ENCODE measurements at regions not wholly inside any gene's neighbourhood (a gene's known extent, or its start where the extent isn't known, plus 50 kb on each side); places are given as distances from the start of the nearest gene placed in this dataset.
A peak's percentile ranks its signal among the peaks of the same experiment; 100 is the strongest.

- Histone ChIP-seq H3K9me3 (no peaks in the 10 kb centered on the region), H3K4me1 (peaks cover 4 to 9% of the 10 kb centered on the region in 2 donors), H3K36me3 (no peaks in the 10 kb centered on the region), H3K27me3 (no peaks in the 10 kb centered on the region), H3K4me3 (replicated peaks in 1 of 3) (peak overlapping the region; percentile 52 to 89 (median 85)), H3K27ac (peak overlapping the region; percentile 48 to 87 (median 86))
- 0% methylated on average over 8 to 20 of the region's 97 CpGs for WGBS, 2 donors
- peak; percentile 67 to 74 for DNase-seq
- TF ChIP-seq POLR2A (IDR thresholded peaks at IDR 0.05) = peak in 1 of 2 donors; percentile 30
- TF ChIP-seq, protein P1, sequence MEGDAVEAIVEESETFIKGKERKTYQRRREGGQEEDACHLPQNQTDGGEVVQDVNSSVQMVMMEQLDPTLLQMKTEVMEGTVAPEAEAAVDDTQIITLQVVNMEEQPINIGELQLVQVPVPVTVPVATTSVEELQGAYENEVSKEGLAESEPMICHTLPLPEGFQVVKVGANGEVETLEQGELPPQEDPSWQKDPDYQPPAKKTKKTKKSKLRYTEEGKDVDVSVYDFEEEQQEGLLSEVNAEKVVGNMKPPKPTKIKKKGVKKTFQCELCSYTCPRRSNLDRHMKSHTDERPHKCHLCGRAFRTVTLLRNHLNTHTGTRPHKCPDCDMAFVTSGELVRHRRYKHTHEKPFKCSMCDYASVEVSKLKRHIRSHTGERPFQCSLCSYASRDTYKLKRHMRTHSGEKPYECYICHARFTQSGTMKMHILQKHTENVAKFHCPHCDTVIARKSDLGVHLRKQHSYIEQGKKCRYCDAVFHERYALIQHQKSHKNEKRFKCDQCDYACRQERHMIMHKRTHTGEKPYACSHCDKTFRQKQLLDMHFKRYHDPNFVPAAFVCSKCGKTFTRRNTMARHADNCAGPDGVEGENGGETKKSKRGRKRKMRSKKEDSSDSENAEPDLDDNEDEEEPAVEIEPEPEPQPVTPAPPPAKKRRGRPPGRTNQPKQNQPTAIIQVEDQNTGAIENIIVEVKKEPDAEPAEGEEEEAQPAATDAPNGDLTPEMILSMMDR (IDR thresholded peaks at IDR 0.05) = no peak
- intact Hi-C loops (cut with DNase I) = loop anchor here (10.0 kb wide), 1 partner anchor 78 kb away; no protein-coding TSS in a partner anchor
Measured at GRCh38 chr2:174682578-174683391, 81.5 kb downstream of the CHRNA1 start.

DNA sequence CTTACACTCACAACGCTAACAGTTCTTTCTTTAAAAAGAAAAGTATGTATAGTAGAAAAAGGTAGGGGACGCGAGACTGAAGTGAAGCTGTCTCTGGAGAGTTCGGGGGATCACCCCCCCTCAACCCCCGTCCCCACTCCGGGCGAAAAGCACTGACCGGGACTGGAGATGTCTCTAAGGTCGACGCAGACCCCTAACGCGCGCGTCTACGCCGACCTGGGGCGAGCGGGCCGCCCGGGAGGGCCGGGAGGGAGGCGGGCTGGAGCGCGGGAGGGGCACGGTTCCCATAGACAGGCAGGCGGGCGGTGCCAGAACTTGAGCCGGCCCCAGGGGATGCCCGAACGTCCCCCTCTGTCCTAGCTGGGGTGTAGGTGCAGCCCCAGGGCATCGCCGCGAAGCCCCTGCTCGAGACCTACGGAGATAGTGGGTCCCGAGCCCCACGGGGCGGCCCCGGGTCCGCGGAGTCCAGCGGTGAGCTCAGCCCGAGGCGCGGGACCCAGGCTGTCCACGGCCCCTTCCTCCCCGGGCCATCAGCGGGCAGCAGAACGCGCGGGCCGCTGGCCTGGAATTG, 82.2 kb downstream of the CHRNA1 start:
- no peaks in the 10 kb centered on the region for H3K27me3 ChIP-seq
- H3K4me1 ChIP-seq = peaks cover 4 to 9% of the 10 kb centered on the region in 2 donors

GRCh38 chr2:174681099-174682006, 82.9 kb downstream of the CHRNA1 start:
- peak overlapping the region in 2 of 3 donors; percentile 85 to 89 for H3K4me3 ChIP-seq (replicated peaks in 1 of 3)
- peak overlapping the region in 2 of 3 donors; percentile 86 to 87 for H3K27ac ChIP-seq
- intact Hi-C loops (cut with DNase I) = loop anchor here (10.0 kb wide), 1 partner anchor 77 kb away; no protein-coding TSS in a partner anchor
- H3K9me3 ChIP-seq = no peaks in the 10 kb centered on the region
- no peaks in the 10 kb centered on the region for H3K36me3 ChIP-seq
- no peaks in the 10 kb centered on the region for H3K27me3 ChIP-seq
- WGBS, 2 donors = 29 to 41% methylated on average over 18 of the region's 18 CpGs
- no peak for TF ChIP-seq POLR2A (IDR thresholded peaks at IDR 0.05)
- TF ChIP-seq, protein P1 (IDR thresholded peaks at IDR 0.05) = no peak
- H3K4me1 ChIP-seq = peaks cover 4 to 9% of the 10 kb centered on the region in 2 donors
- no peak for DNase-seq

More for the DNA sequence above, 82.2 kb downstream of the CHRNA1 start:
- H3K27ac ChIP-seq = peak overlapping the region; percentile 48 to 87 (median 86)
- WGBS, 2 donors = 0% methylated on average over 8 to 16 of the region's 52 CpGs
- peak overlapping the region; percentile 52 to 89 (median 85) for H3K4me3 ChIP-seq (replicated peaks in 1 of 3)
- H3K36me3 ChIP-seq = no peaks in the 10 kb centered on the region
- DNase-seq = peak; percentile 38 to 40
- H3K9me3 ChIP-seq = no peaks in the 10 kb centered on the region
- intact Hi-C loops (cut with DNase I) = loop anchor here (10.0 kb wide), 1 partner anchor 77 kb away; no protein-coding TSS in a partner anchor
- no peak for TF ChIP-seq POLR2A (IDR thresholded peaks at IDR 0.05)
- TF ChIP-seq, protein P1 (IDR thresholded peaks at IDR 0.05) = no peak

DNA sequence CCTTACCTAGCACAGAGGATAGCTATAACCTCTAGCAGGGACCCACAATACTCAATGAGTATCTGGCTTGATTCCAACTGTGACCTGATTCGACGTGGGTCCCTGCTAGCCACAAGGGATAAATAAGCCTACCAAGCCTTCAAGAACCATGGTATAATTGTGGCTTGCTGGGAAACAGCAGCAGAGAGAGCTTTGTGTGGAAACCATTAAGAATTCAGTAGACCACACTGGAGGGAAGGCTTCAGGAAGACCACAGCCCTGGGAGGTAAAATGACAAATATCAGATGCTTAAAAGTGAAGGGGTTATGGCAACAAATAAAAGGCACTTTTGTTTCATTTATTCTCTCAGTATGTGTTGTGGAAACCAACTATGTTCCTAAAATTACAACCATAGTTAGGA, 82.6 kb upstream of the WIPF1 start:
- no peaks in the 10 kb centered on the region for H3K27me3 ChIP-seq
- no peak overlapping the region for H3K27ac ChIP-seq
- no peaks in the 10 kb centered on the region for H3K9me3 ChIP-seq
- 24 to 27% methylated on average over 2 of the region's 2 CpGs for WGBS, 2 donors
- H3K4me3 ChIP-seq (replicated peaks in 1 of 3) = no peak overlapping the region
- no peaks in the 10 kb centered on the region for H3K36me3 ChIP-seq
- no peak for DNase-seq
- intact Hi-C loops (cut with DNase I) = loop anchor here (10.0 kb wide), 1 partner anchor 75 kb away; no protein-coding TSS in a partner anchor
- TF ChIP-seq, protein P1 (IDR thresholded peaks at IDR 0.05) = no peak
- no peak for TF ChIP-seq POLR2A (IDR thresholded peaks at IDR 0.05)
- H3K4me1 ChIP-seq = peaks cover 4 to 9% of the 10 kb centered on the region in 2 donors
